ENCODE measurements at regions not wholly inside any gene's neighbourhood (a gene's known extent, or its start where the extent isn't known, plus 50 kb on each side); places are given as distances from the start of the nearest gene placed in this dataset.

DNA sequence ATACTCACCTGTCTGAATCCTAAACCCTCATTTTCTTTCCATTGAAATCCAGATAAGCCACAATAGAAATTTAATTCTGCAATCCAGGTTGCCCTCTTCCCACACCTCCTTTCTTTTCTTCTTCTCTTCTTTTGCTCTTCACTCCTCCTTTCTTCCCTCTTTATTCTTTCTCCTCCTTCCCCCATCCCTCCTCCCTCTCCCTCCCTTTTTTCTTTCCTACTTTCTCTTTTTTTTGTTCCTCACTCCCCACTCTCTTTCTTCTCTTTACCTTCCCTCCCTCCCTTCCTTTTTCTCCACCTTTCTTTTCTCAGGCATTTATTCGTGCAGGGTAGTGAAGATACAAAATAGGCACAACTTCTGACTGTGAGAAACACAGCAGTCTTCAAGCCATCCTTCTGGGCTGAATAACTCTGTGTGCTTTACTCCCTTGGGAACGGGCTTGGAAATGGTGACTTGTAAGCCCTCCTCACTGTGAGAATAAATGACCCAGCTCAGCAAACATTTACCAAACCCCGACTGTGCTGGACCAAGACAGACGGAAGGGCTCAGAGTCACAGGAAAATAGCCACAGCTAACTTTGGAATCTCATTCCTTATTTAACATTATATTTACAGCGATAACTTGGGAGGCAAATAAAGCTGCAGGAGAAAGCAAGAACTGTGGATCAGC is 140.8 kb downstream of the HAPSTR1 start:
- no peak overlapping the region for H3K27ac ChIP-seq (ENCODE audit: low read depth in 1 of 2, low read length in 2 of 2)
- no peaks in the 10 kb centered on the region for H3K27me3 ChIP-seq (ENCODE audit: control insufficient read depth in 4 of 4, insufficient read depth in 4 of 4, low read length in 3 of 4)
- H3K9me3 ChIP-seq (ENCODE audit: control insufficient read depth in 4 of 4, low read length in 3 of 4): no peaks in the 10 kb centered on the region
- no peak overlapping the region for H3K4me3 ChIP-seq (ENCODE audit: low read depth in 1 of 3, low read length in 3 of 3)
- no peaks in the 10 kb centered on the region for H3K36me3 ChIP-seq (ENCODE audit: control insufficient read depth in 4 of 4, insufficient read depth in 3 of 4, low read depth in 1 of 4, low read length in 3 of 4)
- 39% methylated on average over 5 of the region's 5 CpGs for WGBS
- no peak for TF ChIP-seq RAD21 (IDR thresholded peaks at IDR 0.05)
- TF ChIP-seq, protein P1, sequence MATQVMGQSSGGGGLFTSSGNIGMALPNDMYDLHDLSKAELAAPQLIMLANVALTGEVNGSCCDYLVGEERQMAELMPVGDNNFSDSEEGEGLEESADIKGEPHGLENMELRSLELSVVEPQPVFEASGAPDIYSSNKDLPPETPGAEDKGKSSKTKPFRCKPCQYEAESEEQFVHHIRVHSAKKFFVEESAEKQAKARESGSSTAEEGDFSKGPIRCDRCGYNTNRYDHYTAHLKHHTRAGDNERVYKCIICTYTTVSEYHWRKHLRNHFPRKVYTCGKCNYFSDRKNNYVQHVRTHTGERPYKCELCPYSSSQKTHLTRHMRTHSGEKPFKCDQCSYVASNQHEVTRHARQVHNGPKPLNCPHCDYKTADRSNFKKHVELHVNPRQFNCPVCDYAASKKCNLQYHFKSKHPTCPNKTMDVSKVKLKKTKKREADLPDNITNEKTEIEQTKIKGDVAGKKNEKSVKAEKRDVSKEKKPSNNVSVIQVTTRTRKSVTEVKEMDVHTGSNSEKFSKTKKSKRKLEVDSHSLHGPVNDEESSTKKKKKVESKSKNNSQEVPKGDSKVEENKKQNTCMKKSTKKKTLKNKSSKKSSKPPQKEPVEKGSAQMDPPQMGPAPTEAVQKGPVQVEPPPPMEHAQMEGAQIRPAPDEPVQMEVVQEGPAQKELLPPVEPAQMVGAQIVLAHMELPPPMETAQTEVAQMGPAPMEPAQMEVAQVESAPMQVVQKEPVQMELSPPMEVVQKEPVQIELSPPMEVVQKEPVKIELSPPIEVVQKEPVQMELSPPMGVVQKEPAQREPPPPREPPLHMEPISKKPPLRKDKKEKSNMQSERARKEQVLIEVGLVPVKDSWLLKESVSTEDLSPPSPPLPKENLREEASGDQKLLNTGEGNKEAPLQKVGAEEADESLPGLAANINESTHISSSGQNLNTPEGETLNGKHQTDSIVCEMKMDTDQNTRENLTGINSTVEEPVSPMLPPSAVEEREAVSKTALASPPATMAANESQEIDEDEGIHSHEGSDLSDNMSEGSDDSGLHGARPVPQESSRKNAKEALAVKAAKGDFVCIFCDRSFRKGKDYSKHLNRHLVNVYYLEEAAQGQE (IDR thresholded peaks at IDR 0.05): no peak
- TF ChIP-seq HNF4G (IDR thresholded peaks at IDR 0.05): no peak
- TF ChIP-seq, protein P2, sequence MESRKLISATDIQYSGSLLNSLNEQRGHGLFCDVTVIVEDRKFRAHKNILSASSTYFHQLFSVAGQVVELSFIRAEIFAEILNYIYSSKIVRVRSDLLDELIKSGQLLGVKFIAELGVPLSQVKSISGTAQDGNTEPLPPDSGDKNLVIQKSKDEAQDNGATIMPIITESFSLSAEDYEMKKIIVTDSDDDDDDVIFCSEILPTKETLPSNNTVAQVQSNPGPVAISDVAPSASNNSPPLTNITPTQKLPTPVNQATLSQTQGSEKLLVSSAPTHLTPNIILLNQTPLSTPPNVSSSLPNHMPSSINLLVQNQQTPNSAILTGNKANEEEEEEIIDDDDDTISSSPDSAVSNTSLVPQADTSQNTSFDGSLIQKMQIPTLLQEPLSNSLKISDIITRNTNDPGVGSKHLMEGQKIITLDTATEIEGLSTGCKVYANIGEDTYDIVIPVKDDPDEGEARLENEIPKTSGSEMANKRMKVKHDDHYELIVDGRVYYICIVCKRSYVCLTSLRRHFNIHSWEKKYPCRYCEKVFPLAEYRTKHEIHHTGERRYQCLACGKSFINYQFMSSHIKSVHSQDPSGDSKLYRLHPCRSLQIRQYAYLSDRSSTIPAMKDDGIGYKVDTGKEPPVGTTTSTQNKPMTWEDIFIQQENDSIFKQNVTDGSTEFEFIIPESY (IDR thresholded peaks at IDR 0.05): no peak
- TF ChIP-seq, protein P3, sequence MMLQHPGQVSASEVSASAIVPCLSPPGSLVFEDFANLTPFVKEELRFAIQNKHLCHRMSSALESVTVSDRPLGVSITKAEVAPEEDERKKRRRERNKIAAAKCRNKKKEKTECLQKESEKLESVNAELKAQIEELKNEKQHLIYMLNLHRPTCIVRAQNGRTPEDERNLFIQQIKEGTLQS (IDR thresholded peaks at IDR 0.05): no peak
- TF ChIP-seq FOXA2 (IDR thresholded peaks at IDR 0.05): no peak
- H3K9ac ChIP-seq (ENCODE audit: low read depth in 1 of 2, low read length in 2 of 2): no peak overlapping the region
- no peaks in the 10 kb centered on the region for H3K4me1 ChIP-seq (ENCODE audit: control insufficient read depth in 4 of 4, insufficient read depth in 4 of 4, low read length in 3 of 4)
- DNase-seq (ENCODE audit: low spot score): no peak

DNA sequence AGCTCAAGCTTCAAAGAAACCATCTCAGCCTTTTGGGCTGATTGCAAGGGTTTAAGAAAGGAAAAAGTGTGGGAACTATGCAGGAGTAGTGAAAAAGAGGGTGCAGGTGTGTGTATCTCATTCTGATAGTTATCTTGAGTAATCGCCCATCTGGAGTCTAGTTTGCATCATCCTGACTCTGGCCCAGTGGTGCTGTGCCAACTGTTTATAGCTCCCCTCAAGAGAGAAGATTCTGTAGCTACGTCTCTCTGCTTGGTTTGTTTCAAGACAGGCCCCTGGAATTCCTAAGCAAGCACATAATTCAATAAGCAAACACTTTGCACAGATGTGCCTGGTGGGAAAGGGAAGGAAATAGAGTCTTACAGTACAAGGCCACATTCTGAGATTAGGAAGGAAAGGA is 144.4 kb downstream of the HAPSTR1 start:
- H3K9me3 ChIP-seq (ENCODE audit: control insufficient read depth in 4 of 4, low read length in 3 of 4): no peaks in the 10 kb centered on the region
- no peak overlapping the region for H3K27ac ChIP-seq (ENCODE audit: low read depth in 1 of 2, low read length in 2 of 2)
- no peak overlapping the region for H3K9ac ChIP-seq (ENCODE audit: low read depth in 1 of 2, low read length in 2 of 2)
- DNase-seq (ENCODE audit: low spot score): no peak
- H3K4me3 ChIP-seq (ENCODE audit: low read depth in 1 of 3, low read length in 3 of 3): no peak overlapping the region
- WGBS: 63% methylated on average over 2 of the region's 2 CpGs
- H3K36me3 ChIP-seq (ENCODE audit: control insufficient read depth in 4 of 4, insufficient read depth in 3 of 4, low read depth in 1 of 4, low read length in 3 of 4): no peaks in the 10 kb centered on the region
- peaks cover 0 to 2% (median 0%) of the 10 kb centered on the region in 4 donors for H3K4me1 ChIP-seq (ENCODE audit: control insufficient read depth in 4 of 4, insufficient read depth in 4 of 4, low read length in 3 of 4)
- no peaks in the 10 kb centered on the region for H3K27me3 ChIP-seq (ENCODE audit: control insufficient read depth in 4 of 4, insufficient read depth in 4 of 4, low read length in 3 of 4)
- TF ChIP-seq RXRA (IDR thresholded peaks at IDR 0.05) (no peak), FOXA2 (IDR thresholded peaks at IDR 0.05) (no peak), FOXA1 (IDR thresholded peaks at IDR 0.05) (no peak), HNF4A (conservative IDR thresholded peaks at IDR 0.05) (no peak), YY1 (IDR thresholded peaks at IDR 0.05) (no peak), HNF4G (IDR thresholded peaks at IDR 0.05) (no peak), SP1 (IDR thresholded peaks at IDR 0.05) (no peak), RAD21 (IDR thresholded peaks at IDR 0.05) (no peak), EGR1 (IDR thresholded peaks at IDR 0.05; ENCODE audit: low read depth in 2 of 2) (no peak), NR2F2 (IDR thresholded peaks at IDR 0.05) (no peak), GABPA (IDR thresholded peaks at IDR 0.05 in 1 of 2, conservative IDR thresholded peaks at IDR 0.05 in 1 of 2) (no peak), TAF1 (conservative IDR thresholded peaks at IDR 0.05) (no peak)
- TF ChIP-seq, protein P4, sequence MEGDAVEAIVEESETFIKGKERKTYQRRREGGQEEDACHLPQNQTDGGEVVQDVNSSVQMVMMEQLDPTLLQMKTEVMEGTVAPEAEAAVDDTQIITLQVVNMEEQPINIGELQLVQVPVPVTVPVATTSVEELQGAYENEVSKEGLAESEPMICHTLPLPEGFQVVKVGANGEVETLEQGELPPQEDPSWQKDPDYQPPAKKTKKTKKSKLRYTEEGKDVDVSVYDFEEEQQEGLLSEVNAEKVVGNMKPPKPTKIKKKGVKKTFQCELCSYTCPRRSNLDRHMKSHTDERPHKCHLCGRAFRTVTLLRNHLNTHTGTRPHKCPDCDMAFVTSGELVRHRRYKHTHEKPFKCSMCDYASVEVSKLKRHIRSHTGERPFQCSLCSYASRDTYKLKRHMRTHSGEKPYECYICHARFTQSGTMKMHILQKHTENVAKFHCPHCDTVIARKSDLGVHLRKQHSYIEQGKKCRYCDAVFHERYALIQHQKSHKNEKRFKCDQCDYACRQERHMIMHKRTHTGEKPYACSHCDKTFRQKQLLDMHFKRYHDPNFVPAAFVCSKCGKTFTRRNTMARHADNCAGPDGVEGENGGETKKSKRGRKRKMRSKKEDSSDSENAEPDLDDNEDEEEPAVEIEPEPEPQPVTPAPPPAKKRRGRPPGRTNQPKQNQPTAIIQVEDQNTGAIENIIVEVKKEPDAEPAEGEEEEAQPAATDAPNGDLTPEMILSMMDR (IDR thresholded peaks at IDR 0.05; ENCODE audit: low read depth, low read length, missing input control): no peak
- TF ChIP-seq, protein P2 (IDR thresholded peaks at IDR 0.05): no peak
- TF ChIP-seq, protein P3 (IDR thresholded peaks at IDR 0.05): no peak
- TF ChIP-seq, protein P1 (IDR thresholded peaks at IDR 0.05): no peak
- TF ChIP-seq, protein P5, sequence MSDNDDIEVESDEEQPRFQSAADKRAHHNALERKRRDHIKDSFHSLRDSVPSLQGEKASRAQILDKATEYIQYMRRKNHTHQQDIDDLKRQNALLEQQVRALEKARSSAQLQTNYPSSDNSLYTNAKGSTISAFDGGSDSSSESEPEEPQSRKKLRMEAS (IDR thresholded peaks at IDR 0.05): no peak

Data from liver (tissue), 8 donors.